HepG2 (cell line): ENCODE measurements at regions not wholly inside any gene's neighbourhood (a gene's known extent, or its start where the extent isn't known, plus 50 kb on each side); places are given as distances from the start of the nearest gene placed in this dataset.
"Not testable (repeated sequence)": the region's sequence is repeated elsewhere in the genome, so short reads cannot be mapped to it uniquely, and the experiment has no call there.

Experiments used
- ATAC-seq: fragments of 200-7000 bp; cut with Tn5 transposase; 3 replicates; pipeline ENCODE4 v1.9.1; 2020; ENCODE audit warnings: mild to moderate bottlenecking, moderate library complexity
- BruUV-seq: library from RNA; stranded (reverse); fragments of 400-500 nt; replicated peaks from 2 replicates; lab custom pipeline; 2021; lab: Mats Ljungman, UMichigan
- CTCF ChIA-PET: fragments of 300-600 bp; formaldehyde crosslinking; extraction: SDS; loops from one replicate; lab custom pipeline; 2021; ENCODE audit warnings: low total read pairs, inconsistent platforms, low intra/inter-chr PET ratio; lab: Yijun Ruan, JAX
- POLR2A ChIA-PET: fragments of 350-600 bp; sonication (Branson Sonifier 250); formaldehyde crosslinking; loops from one replicate; lab custom pipeline; 2020; ENCODE audit warnings: antibody characterized with exemption, inconsistent platforms; lab: Yijun Ruan, JAX
- DNase-seq: peaks from one replicate; pipeline ENCODE4 v3.0.0-alpha.2; 2015; ENCODE audit warnings: low spot score
- FAIRE-seq: peaks from 3 replicates; lab custom pipeline; 2011; peaks lifted over from hg19 to GRCh38; lab: Jason Lieb, UNC
- H2AFZ ChIP-seq: one replicate; pipeline ENCODE4 v1.6.1; 2011; ENCODE audit warnings: low read length, inconsistent platforms
- H3K27ac ChIP-seq: fragments of 300-600 bp; 3 replicates; pipeline ENCODE4 v1.8.0; 2011; ENCODE audit warnings: mixed run types, mild to moderate bottlenecking, mixed read lengths, low read length, inconsistent platforms; ENCODE audit not compliant: insufficient read depth; ENCODE audit errors: extremely low read length
- H3K27me3 ChIP-seq, 2 experiments: fragments of 200-600 bp in 1 of 2; 2 replicates in 1 of 2; 3 replicates in 1 of 2; pipeline versions ENCODE4 v1.6.0 to v1.8.0; 2011; ENCODE audit warnings: low read length in 2 of 2, mild to moderate bottlenecking in 2 of 2, moderate library complexity in 2 of 2, inconsistent platforms in 1 of 2; ENCODE audit not compliant: insufficient read depth in 2 of 2, control insufficient read depth in 1 of 2
- H3K36me3 ChIP-seq, 2 experiments: fragments of 200-600 bp in 1 of 2; replicated peaks in 1 of 2; 2 replicates in 1 of 2; 3 replicates in 1 of 2; pipeline versions ENCODE4 v1.5.1 to v1.8.0; 2011; ENCODE audit warnings: low read length in 2 of 2, inconsistent platforms in 1 of 2; ENCODE audit not compliant: insufficient read depth in 2 of 2, control insufficient read depth in 1 of 2
- H3K4me1 ChIP-seq: 2 replicates; pipeline ENCODE4 v1.5.1; 2012; ENCODE audit warnings: low read length, inconsistent platforms; ENCODE audit not compliant: insufficient read depth
- H3K4me2 ChIP-seq: 2 replicates; pipeline ENCODE4 v1.6.0; 2011; ENCODE audit warnings: low read depth, low read length, inconsistent platforms
- H3K4me3 ChIP-seq, 3 experiments: fragments of 200-600 bp in 1 of 3; sonication (generic), shearing (Covaris generic) in 1 of 3; replicated peaks in 1 of 3; 2 replicates each; pipeline ENCODE4 v1.5.1; 2011 to 2016; ENCODE audit warnings: low read length in 3 of 3, inconsistent platforms in 2 of 3, low read depth in 2 of 3, mild to moderate bottlenecking in 2 of 3, control low read depth in 1 of 3, mixed read lengths in 1 of 3; ENCODE audit not compliant: insufficient read depth in 1 of 3
- H3K79me2 ChIP-seq: one replicate; pipeline ENCODE4 v1.6.1; 2011; ENCODE audit warnings: low read length, inconsistent platforms; ENCODE audit not compliant: insufficient read depth
- H3K9ac ChIP-seq: 2 replicates; pipeline ENCODE4 v1.6.0; 2011; ENCODE audit warnings: mild to moderate bottlenecking, low read depth, low read length, inconsistent platforms; ENCODE audit not compliant: insufficient read depth
- H3K9me3 ChIP-seq: 2 replicates; pipeline ENCODE4 v1.5.1; 2012; ENCODE audit warnings: mild to moderate bottlenecking, low read length
- H4K20me1 ChIP-seq: 2 replicates; pipeline ENCODE4 v1.6.0; 2011; ENCODE audit warnings: inconsistent platforms, mild to moderate bottlenecking, low read length, moderate library complexity; ENCODE audit not compliant: insufficient read depth
- WGBS: methylation state at CpG from one replicate; pipeline ENCODE4 v1.1.6; 2017; ENCODE audit warnings: low lambda C conversion rate; 5-methylcytosine and 5-hydroxymethylcytosine counted together
- in situ Hi-C: cut with HindIII; loops from 2 replicates; pipeline ENCODE4 v1.10.0; 2017; ENCODE audit warnings: low pct_unique_long_range_greater_than_20kb; ENCODE audit not compliant: extremely low pct_ligation_motif_present
- intact Hi-C: fragments of 100-400 bp; cut with micrococcal nuclease; formaldehyde crosslinking; loops from one replicate; pipeline ENCODE4 v1.10.0; 2022; ENCODE audit not compliant: unreplicated experiment
- small RNA-seq, 3 experiments: library from RNA; depleted of rRNA; stranded (forward); fragments of <200 nt; gene quantifications; one replicate each; pipeline ENCODE3, GENCODE V24; 2012; ENCODE audit warnings: low read depth in 2 of 3, low replicate concordance in 1 of 3; ENCODE audit not compliant: insufficient read length in 3 of 3, insufficient read depth in 2 of 3

- H3K27me3 ChIP-seq, H3K27ac ChIP-seq, intact Hi-C loops, H3K4me3 ChIP-seq, FAIRE-seq, POLR2A ChIA-PET, BruUV-seq, H3K79me2 ChIP-seq, H3K4me2 ChIP-seq, H3K36me3 ChIP-seq, ATAC-seq, in situ Hi-C loops, H3K9ac ChIP-seq, DNase-seq, H3K4me1 ChIP-seq, H2AFZ ChIP-seq, H4K20me1 ChIP-seq, H3K9me3 ChIP-seq, CTCF ChIA-PET: not testable (repeated sequence)
- 49% methylated on average over 4 of the region's 4 CpGs for WGBS
Observed at GRCh38 chr5:27088822-27089221, 50.4 kb upstream of the CDH9 start.

Small RNAs in the stretch of these regions (small RNA-seq; reads per million reads assigned to genes)
- gene AC010385.1 (0 reads per million in 3 experiments), gene AC010385.3 (0 reads per million in 3 experiments), gene AC026421.1 (0 reads per million in 3 experiments), gene AC114300.1 (0 reads per million in 3 experiments), gene LSP1P3 (0 reads per million in 3 experiments), gene RF00425 (0 reads per million in 3 experiments), gene RNU6-738P (0.51 to 40.6 (median 7.2) reads per million in 3 experiments), gene RNU6-909P (0 reads per million in 3 experiments), gene UBL5P1 (0 reads per million in 3 experiments)
